ENCODE measurements at regions not wholly inside any gene's neighbourhood (a gene's known extent, or its start where the extent isn't known, plus 50 kb on each side); places are given as distances from the start of the nearest gene placed in this dataset.

- DNase-seq, result no peak
- intact Hi-C loops (cut with DNase I), result no loop called here
These were observed 1032.3 kb upstream of the FBXO33 start for GRCh38 chr14:40464531-40464930.

GRCh38 chr14:40463886-40464285 lies 1031.7 kb upstream of the FBXO33 start:
- intact Hi-C loops (cut with DNase I), result no loop called here
- no peak for DNase-seq

- DNase-seq, result no peak
- intact Hi-C loops (cut with DNase I), result no loop called here
These were observed 1020.4 kb upstream of the FBXO33 start for GRCh38 chr14:40452674-40453073.

GRCh38 chr14:40447017-40447416 lies 1014.8 kb upstream of the FBXO33 start:
- no peak for DNase-seq
- intact Hi-C loops (cut with DNase I), result no loop called here

GRCh38 chr14:40445020-40445419 lies 1012.8 kb upstream of the FBXO33 start:
- intact Hi-C loops (cut with DNase I), result no loop called here
- no peak for DNase-seq

- intact Hi-C loops (cut with DNase I), result no loop called here
- DNase-seq, result no peak
These were observed 1004.3 kb upstream of the FBXO33 start for GRCh38 chr14:40436551-40436950.

GRCh38 chr14:40417777-40418401 lies 985.7 kb upstream of the FBXO33 start:
- intact Hi-C loops (cut with DNase I), result no loop called here
- peak in 20 of 42 donors; percentile 4 to 49 (median 27) for DNase-seq

GRCh38 chr14:40416565-40416964 lies 984.3 kb upstream of the FBXO33 start:
- intact Hi-C loops (cut with DNase I), result no loop called here
- DNase-seq, result no peak

GRCh38 chr14:40414386-40414785 lies 982.2 kb upstream of the FBXO33 start:
- intact Hi-C loops (cut with DNase I), result no loop called here
- DNase-seq, result no peak

GRCh38 chr14:40413136-40413535 lies 980.9 kb upstream of the FBXO33 start:
- DNase-seq, result no peak
- intact Hi-C loops (cut with DNase I), result no loop called here

GRCh38 chr14:40410708-40411107 lies 978.5 kb upstream of the FBXO33 start:
- intact Hi-C loops (cut with DNase I), result no loop called here
- DNase-seq, result no peak

GRCh38 chr14:40402957-40403356 lies 970.7 kb upstream of the FBXO33 start:
- intact Hi-C loops (cut with DNase I), result no loop called here
- DNase-seq, result no peak

GRCh38 chr14:40398981-40399380 lies 966.7 kb upstream of the FBXO33 start:
- DNase-seq, result no peak
- intact Hi-C loops (cut with DNase I), result no loop called here

- intact Hi-C loops (cut with DNase I), result no loop called here
- no peak for DNase-seq
These were observed 962.6 kb upstream of the FBXO33 start for GRCh38 chr14:40394634-40395340.

- intact Hi-C loops (cut with DNase I), result no loop called here
- DNase-seq, result no peak
These were observed 960.9 kb upstream of the FBXO33 start for GRCh38 chr14:40393143-40393542.

- intact Hi-C loops (cut with DNase I), result no loop called here
- no peak for DNase-seq
These were observed 954.2 kb upstream of the FBXO33 start for GRCh38 chr14:40386433-40386832.

GRCh38 chr14:40374221-40374620 lies 942.0 kb upstream of the FBXO33 start:
- DNase-seq, result peak in 1 of 42 donors; percentile 2
- intact Hi-C loops (cut with DNase I), result no loop called here

GRCh38 chr14:40371011-40371410 lies 938.8 kb upstream of the FBXO33 start:
- DNase-seq, result no peak
- intact Hi-C loops (cut with DNase I), result no loop called here

GRCh38 chr14:40368314-40368713 lies 936.1 kb upstream of the FBXO33 start:
- intact Hi-C loops (cut with DNase I), result no loop called here

GRCh38 chr14:40367717-40368116 lies 935.5 kb upstream of the FBXO33 start:
- intact Hi-C loops (cut with DNase I), result no loop called here
- no peak for DNase-seq

More at GRCh38 chr14:40368314-40368713, 936.1 kb upstream of the FBXO33 start:
- DNase-seq, result no peak

- intact Hi-C loops (cut with DNase I), result no loop called here
- no peak for DNase-seq
These were observed 933.1 kb upstream of the FBXO33 start for GRCh38 chr14:40365305-40365704.
